Stimulated activated memory B cell treated with anti-CD40 and anti-IgM and Interleukin-4, amounts not matched to agents 10 μg/mL and 1 μg/mL and 100 μg/mL, for 72 hours (primary cell): ENCODE measurements at regions not wholly inside any gene's neighbourhood (a gene's known extent, or its start where the extent isn't known, plus 50 kb on each side); places are given as distances from the start of the nearest gene placed in this dataset.
"Not testable (repeated sequence)": the region's sequence is repeated elsewhere in the genome, so short reads cannot be mapped to it uniquely, and the experiment has no call there.

Source experiments
- ATAC-seq: fragments of 150-1000 bp; cut with Tn5 transposase; 2 replicates; pipeline ENCODE4 v1.10.0; 2021
- H3K27ac Mint-ChIP-seq: one replicate; pipeline ENCODE4 v1.8.0; 2022; ENCODE audit warnings: mild to moderate bottlenecking, mixed read lengths
- H3K27me3 Mint-ChIP-seq: one replicate; pipeline ENCODE4 v1.8.0; 2022; ENCODE audit warnings: mixed read lengths
- H3K36me3 Mint-ChIP-seq: one replicate; pipeline ENCODE4 v1.8.0; 2022; ENCODE audit warnings: mixed read lengths
- H3K4me1 Mint-ChIP-seq: one replicate; pipeline ENCODE4 v1.8.0; 2022; ENCODE audit warnings: mixed read lengths
- H3K4me3 Mint-ChIP-seq: one replicate; pipeline ENCODE4 v1.8.0; 2022; ENCODE audit warnings: mild to moderate bottlenecking, moderate library complexity, mixed read lengths
- H3K9me3 Mint-ChIP-seq: one replicate; pipeline ENCODE4 v1.8.0; 2022; ENCODE audit warnings: mixed read lengths

DNA sequence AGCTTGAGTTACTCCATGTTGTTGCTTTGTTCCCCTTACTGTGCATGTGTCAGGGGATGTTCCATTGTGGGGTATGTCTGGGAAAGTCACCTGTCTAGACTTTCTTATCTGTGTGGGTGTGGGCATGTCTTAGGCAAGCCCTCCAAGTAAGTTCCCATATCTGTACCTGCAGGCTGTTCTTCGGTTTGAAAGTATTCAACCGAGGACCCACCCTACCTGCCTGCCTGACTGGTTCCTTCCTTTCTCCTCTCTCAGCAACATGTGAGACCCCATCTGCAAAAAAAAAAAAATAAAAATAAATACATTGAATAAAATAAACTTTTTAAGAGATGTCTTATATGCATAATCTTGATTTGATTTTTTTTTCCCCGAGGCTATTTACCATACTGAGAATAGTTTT, 622.7 kb downstream of the TDRD15 start:
- Mint-ChIP-seq H3K4me3 (no peak overlapping the region), H3K9me3 (peaks cover 7% of the 10 kb centered on the region), H3K36me3 (no peaks in the 10 kb centered on the region), H3K4me1 (no peaks in the 10 kb centered on the region), H3K27ac (no peak overlapping the region), H3K27me3 (no peaks in the 10 kb centered on the region)
- no peak for ATAC-seq

DNA sequence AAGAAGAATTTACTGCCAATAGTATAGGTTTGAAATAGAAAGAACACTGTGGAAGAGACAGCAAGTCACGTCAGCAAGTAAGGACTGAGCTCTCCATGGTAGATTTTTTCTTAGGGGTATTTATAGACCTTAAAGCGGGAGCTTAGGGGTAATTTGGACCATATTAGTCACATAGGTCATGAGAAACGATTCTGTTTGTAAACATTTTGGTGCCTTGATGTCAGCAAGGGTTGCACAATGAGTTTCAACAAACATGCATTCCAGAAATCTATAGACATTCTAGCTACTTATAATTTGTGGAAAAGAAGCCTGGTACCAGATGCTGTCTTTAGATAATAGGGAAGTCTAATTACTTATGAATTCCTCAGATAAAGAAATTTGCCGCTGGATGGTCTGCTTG, 624.7 kb downstream of the TDRD15 start:
- Mint-ChIP-seq H3K9me3 (peaks cover 7% of the 10 kb centered on the region), H3K27ac (no peak overlapping the region), H3K4me1 (no peaks in the 10 kb centered on the region), H3K4me3 (no peak overlapping the region), H3K27me3 (no peaks in the 10 kb centered on the region), H3K36me3 (no peaks in the 10 kb centered on the region)
- no peak for ATAC-seq

DNA sequence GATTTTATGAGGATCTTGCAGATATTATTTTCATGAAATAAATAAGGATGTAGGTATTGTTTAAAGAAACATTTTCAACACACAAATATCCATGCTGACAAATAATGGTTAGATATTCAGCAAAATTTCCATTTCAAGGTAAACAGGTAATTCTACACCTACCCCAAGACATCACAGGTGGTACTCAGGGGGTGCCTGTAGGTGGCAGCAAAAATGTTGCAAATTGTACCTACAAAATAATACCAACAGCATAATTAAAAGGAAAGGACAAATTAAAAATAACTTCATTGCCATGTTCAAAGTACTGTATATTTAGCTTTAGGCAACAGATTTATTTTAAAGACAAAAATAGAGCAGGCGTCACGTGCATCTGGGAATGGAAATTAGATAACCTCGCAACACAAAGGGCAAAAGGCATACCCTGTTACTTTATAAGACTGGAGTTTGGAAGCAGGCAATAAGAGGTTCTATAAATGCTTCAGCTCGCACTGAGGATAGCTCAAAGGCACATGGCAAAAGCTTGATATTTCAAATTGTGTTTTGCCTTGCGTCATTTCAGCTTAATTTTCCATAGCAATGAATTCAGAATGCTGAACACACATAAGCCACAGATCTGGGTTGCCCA, 630.5 kb downstream of the TDRD15 start:
- ATAC-seq = no peak
- no peaks in the 10 kb centered on the region for H3K36me3 Mint-ChIP-seq
- no peak overlapping the region for H3K27ac Mint-ChIP-seq
- no peaks in the 10 kb centered on the region for H3K4me1 Mint-ChIP-seq
- no peaks in the 10 kb centered on the region for H3K9me3 Mint-ChIP-seq
- H3K27me3 Mint-ChIP-seq = no peaks in the 10 kb centered on the region
- no peak overlapping the region for H3K4me3 Mint-ChIP-seq

GRCh38 chr2:21757805-21758430, 634.1 kb downstream of the TDRD15 start:
- no peak for ATAC-seq
- no peak overlapping the region for H3K4me3 Mint-ChIP-seq

GRCh38 chr2:21759819-21760218, 636.1 kb downstream of the TDRD15 start:
- peaks cover 7% of the 10 kb centered on the region for H3K9me3 Mint-ChIP-seq
- H3K36me3 Mint-ChIP-seq = no peaks in the 10 kb centered on the region
- no peak for ATAC-seq
- H3K4me1 Mint-ChIP-seq = no peaks in the 10 kb centered on the region
- H3K27me3 Mint-ChIP-seq = no peaks in the 10 kb centered on the region
- H3K27ac Mint-ChIP-seq = no peak overlapping the region
- no peak overlapping the region for H3K4me3 Mint-ChIP-seq

More at GRCh38 chr2:21757805-21758430, 634.1 kb downstream of the TDRD15 start:
- H3K27ac Mint-ChIP-seq = no peak overlapping the region
- H3K36me3 Mint-ChIP-seq = no peaks in the 10 kb centered on the region
- peaks cover 7% of the 10 kb centered on the region for H3K9me3 Mint-ChIP-seq
- H3K4me1 Mint-ChIP-seq = no peaks in the 10 kb centered on the region
- H3K27me3 Mint-ChIP-seq = no peaks in the 10 kb centered on the region

DNA sequence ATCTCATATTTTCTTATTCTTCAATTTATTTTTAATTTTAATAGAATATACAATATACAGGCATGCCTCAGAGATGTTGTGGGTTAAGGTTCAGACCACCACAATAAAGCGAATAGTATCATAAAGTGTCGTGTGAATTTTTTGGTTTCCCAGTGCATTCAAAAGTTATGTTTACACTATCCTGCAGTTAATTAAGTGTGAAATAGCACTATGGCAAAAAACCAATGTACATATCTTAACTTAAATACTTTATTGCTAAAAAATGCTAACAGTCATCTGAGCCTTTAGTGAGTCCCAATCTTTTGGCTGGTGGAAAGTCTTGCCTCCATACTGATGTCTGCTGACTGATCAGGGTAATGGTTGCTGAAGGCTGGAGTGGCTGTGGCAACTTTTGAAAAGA, 637.6 kb downstream of the TDRD15 start:
- Mint-ChIP-seq H3K36me3 (no peaks in the 10 kb centered on the region), H3K9me3 (peaks cover 7% of the 10 kb centered on the region), H3K4me3 (no peak overlapping the region), H3K4me1 (no peaks in the 10 kb centered on the region), H3K27me3 (no peaks in the 10 kb centered on the region), H3K27ac (no peak overlapping the region)
- no peak for ATAC-seq

DNA sequence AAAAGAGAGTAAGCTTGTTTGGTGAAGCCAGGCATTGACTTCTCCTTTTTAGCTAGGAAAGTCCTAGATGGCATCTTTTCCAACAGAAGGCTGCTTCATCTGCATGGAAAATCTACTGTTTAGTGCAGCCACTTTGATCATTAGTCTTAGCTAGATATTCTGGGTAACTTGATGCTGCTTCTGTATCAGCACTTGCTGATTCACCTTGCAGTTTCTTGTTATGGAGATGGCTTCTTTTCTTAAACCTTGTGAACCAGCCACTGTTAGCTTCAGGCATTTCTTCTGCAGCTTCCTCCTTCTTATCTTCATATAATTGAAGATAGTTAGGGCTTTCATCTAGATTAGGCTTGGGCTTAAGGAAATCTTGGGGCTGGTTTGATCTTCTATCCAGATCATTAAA, 639.7 kb downstream of the TDRD15 start:
- no peak for ATAC-seq
- Mint-ChIP-seq H3K36me3 (no peaks in the 10 kb centered on the region), H3K9me3 (peaks cover 7% of the 10 kb centered on the region), H3K4me1 (no peaks in the 10 kb centered on the region), H3K27me3 (no peaks in the 10 kb centered on the region), H3K4me3 (no peak overlapping the region), H3K27ac (no peak overlapping the region)

DNA sequence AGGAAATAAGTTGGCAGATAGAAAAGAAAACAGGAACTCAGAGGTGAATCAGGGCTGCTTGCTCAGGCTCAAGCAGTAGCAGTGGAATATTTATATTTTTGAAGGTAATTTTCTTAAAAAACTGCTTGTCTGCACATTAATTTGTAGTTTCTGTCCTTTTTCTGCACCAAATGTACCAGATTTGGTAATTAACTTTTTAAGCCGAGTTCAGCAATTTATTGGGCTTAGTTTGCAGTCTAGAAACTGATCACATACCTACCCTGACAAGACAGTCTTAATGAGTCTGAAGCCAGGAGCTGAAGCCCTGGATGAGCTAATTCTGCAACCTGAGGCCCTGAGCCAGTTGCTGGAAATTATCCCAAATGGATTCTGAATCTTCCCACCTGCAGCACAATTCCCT, 647.0 kb downstream of the TDRD15 start:
- no peak overlapping the region for H3K4me3 Mint-ChIP-seq
- ATAC-seq = no peak
- H3K9me3 Mint-ChIP-seq = no peaks in the 10 kb centered on the region
- no peaks in the 10 kb centered on the region for H3K27me3 Mint-ChIP-seq
- no peaks in the 10 kb centered on the region for H3K36me3 Mint-ChIP-seq
- H3K27ac Mint-ChIP-seq = no peak overlapping the region
- no peaks in the 10 kb centered on the region for H3K4me1 Mint-ChIP-seq

- Mint-ChIP-seq H3K36me3 (no peaks in the 10 kb centered on the region), H3K27ac (no peak overlapping the region), H3K9me3 (no peaks in the 10 kb centered on the region), H3K4me3 (no peak overlapping the region), H3K27me3 (no peaks in the 10 kb centered on the region), H3K4me1 (no peaks in the 10 kb centered on the region)
- ATAC-seq = no peak
These were observed 648.9 kb downstream of the TDRD15 start for GRCh38 chr2:21772624-21773023.

- Mint-ChIP-seq H3K4me3 (no peak overlapping the region), H3K27ac (no peak overlapping the region), H3K27me3 (no peaks in the 10 kb centered on the region), H3K9me3 (no peaks in the 10 kb centered on the region), H3K36me3 (no peaks in the 10 kb centered on the region), H3K4me1 (no peaks in the 10 kb centered on the region)
- ATAC-seq = no peak
These were observed 649.4 kb downstream of the TDRD15 start for GRCh38 chr2:21773168-21773567.

GRCh38 chr2:21774691-21775368, 651.1 kb downstream of the TDRD15 start:
- no peak for ATAC-seq

DNA sequence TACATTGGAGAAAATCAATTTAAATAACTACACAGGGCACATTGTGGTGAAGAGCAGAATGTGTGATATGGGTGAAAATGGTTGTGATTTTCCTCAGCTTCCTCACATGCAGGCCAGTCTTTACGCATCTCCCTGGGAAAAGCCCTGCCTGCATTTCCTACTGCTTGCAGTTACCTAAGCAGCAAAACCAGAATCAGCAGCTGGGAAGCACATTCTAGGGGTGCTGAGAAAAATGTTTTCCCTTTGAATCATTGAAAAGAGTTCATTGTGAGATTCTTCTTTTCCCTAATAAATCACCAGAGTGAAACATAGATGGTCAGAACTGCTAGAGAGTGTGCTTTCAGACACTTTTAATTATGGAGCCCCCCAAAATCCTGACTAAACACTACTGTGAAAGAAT, 656.0 kb downstream of the TDRD15 start:
- no peak for ATAC-seq

More at GRCh38 chr2:21774691-21775368, 651.1 kb downstream of the TDRD15 start:
- Mint-ChIP-seq H3K27me3 (no peaks in the 10 kb centered on the region), H3K36me3 (no peaks in the 10 kb centered on the region), H3K4me3 (no peak overlapping the region), H3K27ac (no peak overlapping the region), H3K4me1 (no peaks in the 10 kb centered on the region), H3K9me3 (no peaks in the 10 kb centered on the region)

DNA sequence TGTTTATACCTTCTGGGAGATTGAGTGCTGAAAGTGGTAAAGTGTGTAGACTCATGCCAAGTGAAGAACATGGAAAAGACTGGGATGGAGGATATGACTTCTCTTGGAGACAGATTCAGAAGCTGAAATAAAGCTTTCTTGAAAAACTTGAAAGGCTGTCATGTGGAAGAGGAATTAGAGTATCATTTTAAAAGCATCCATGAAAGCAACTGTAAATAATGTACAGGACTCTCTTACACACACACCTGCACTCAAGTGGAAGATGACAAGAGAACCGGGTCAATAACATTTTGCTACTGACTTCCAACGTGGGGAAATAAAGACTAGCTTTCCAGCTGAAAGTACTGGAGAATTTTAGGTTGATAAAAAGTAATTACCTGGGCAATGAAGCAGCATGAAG, 658.2 kb downstream of the TDRD15 start:
- Mint-ChIP-seq H3K4me3 (no peak overlapping the region), H3K36me3 (no peaks in the 10 kb centered on the region), H3K9me3 (no peaks in the 10 kb centered on the region), H3K27me3 (no peaks in the 10 kb centered on the region), H3K4me1 (no peaks in the 10 kb centered on the region), H3K27ac (no peak overlapping the region)
- ATAC-seq = no peak

More for the DNA sequence above, 656.0 kb downstream of the TDRD15 start:
- Mint-ChIP-seq H3K9me3 (no peaks in the 10 kb centered on the region), H3K36me3 (no peaks in the 10 kb centered on the region), H3K4me1 (no peaks in the 10 kb centered on the region), H3K4me3 (no peak overlapping the region), H3K27ac (no peak overlapping the region), H3K27me3 (no peaks in the 10 kb centered on the region)

DNA sequence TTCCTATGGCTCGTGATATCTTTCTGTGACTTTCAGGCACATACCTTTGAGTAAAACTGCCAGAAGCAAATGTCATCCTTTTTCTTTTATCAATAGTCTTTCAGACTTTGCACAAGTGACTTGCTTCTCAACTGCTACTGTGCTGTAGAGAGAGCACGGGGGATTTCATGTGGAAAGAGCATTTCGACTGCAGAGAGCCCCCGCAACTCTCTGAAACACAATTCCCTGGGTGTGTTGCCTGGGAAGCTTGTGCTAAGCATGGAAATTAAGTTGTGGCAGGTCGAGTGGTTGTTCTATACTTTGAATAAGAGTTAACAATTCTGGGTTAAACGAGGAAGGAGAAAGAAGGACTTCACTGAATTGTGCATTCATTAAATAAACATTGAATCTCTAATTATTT, 659.1 kb downstream of the TDRD15 start:
- ATAC-seq = no peak
- Mint-ChIP-seq H3K9me3 (no peaks in the 10 kb centered on the region), H3K4me3 (no peak overlapping the region), H3K27ac (no peak overlapping the region), H3K36me3 (no peaks in the 10 kb centered on the region), H3K4me1 (no peaks in the 10 kb centered on the region), H3K27me3 (no peaks in the 10 kb centered on the region)

DNA sequence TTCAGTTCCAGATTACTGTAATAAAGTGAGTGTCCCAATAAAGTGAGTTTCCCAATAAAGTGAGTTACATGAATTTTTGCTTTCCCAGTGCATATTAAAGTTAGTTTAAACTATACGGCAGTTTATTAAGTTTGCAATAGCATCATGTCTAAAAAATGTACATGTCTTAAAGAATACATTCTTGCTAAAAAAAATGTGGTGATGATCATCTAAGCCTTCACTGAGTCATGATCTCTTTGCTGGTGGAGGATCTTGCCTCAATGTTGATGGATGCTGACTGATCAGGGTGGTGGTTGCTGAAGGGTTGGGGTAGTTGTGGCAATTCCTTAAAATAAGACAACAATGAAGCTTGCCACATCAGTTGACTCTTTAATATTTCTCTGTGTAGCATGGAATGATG, 664.2 kb downstream of the TDRD15 start:
- H3K36me3 Mint-ChIP-seq = no peaks in the 10 kb centered on the region
- H3K27ac Mint-ChIP-seq = no peak overlapping the region
- H3K4me3 Mint-ChIP-seq = no peak overlapping the region
- no peak for ATAC-seq
- H3K27me3 Mint-ChIP-seq = no peaks in the 10 kb centered on the region
- H3K4me1 Mint-ChIP-seq = no peaks in the 10 kb centered on the region
- peaks cover 9% of the 10 kb centered on the region for H3K9me3 Mint-ChIP-seq

GRCh38 chr2:21790311-21790710, 666.5 kb downstream of the TDRD15 start:
- not testable (repeated sequence) for H3K4me3 Mint-ChIP-seq, H3K4me1 Mint-ChIP-seq, H3K9me3 Mint-ChIP-seq, H3K27ac Mint-ChIP-seq, H3K27me3 Mint-ChIP-seq, H3K36me3 Mint-ChIP-seq, ATAC-seq
